ENCODE measurements at regions not wholly inside any gene's neighbourhood (a gene's known extent, or its start where the extent isn't known, plus 50 kb on each side); places are given as distances from the start of the nearest gene placed in this dataset.
"Not testable (repeated sequence)": the region's sequence is repeated elsewhere in the genome, so short reads cannot be mapped to it uniquely, and the experiment has no call there.

GRCh38 chr1:232123775-232124659, 497.4 kb downstream of the DISC1 start:
- Histone ChIP-seq H3K27ac (no peak overlapping the region), H3K36me3 (no peaks in the 10 kb centered on the region), H3K27me3 (no peaks in the 10 kb centered on the region), H3K4me3 (no peak overlapping the region), H3K9me3 (no peaks in the 10 kb centered on the region), H3K4me1 (no peaks in the 10 kb centered on the region)
- no peak for DNase-seq
- intact Hi-C loops (cut with DNase I; ENCODE audit: low total_unique reads) = no loop called here
- TF ChIP-seq CTCF (IDR thresholded peaks at IDR 0.05) = no peak

DNA sequence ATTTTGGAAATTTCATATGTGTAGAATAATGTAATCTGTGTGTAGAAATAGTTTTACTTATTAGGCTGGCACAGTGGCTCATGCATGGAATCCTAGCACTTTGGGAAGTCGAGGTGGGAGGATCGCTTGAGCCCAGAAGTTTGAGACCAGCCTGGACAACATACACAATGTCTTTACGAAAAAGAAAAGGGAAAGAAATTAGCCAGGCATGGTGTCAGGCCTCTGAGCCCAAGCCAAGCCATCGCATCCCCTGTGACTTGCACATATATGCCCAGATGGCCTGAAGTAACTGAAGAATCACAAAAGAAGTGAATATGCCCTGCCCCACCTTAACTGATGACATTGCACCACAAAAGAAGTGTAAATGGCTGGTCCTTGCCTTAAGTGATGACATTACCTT, 491.3 kb downstream of the DISC1 start:
- not testable (repeated sequence) for H3K9me3 ChIP-seq, H3K4me1 ChIP-seq, DNase-seq, H3K27me3 ChIP-seq, H3K36me3 ChIP-seq, H3K27ac ChIP-seq, H3K4me3 ChIP-seq
- intact Hi-C loops (cut with DNase I; ENCODE audit: low total_unique reads) = loop anchor here (10.0 kb wide), 1 partner anchor 1597 kb away; no protein-coding TSS in a partner anchor

DNA sequence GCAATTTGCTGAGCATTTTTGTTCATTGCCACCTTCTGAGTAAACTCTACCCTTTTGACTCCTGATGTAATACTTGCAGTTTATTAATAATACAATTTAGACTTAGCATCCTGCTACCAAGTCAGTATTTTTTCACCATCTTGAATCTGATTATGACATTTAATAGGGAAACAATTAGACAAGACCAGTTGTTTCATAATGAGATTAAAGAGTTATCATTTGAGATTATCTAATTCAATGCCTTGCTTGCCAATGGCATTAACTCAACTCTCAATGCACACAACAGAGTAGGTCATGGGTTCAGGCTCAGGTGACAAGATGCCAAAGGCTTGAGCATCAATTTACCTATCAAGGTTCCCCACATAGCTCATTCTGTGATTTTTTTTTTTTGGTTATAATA, 488.4 kb downstream of the DISC1 start:
- no peak for TF ChIP-seq CTCF (IDR thresholded peaks at IDR 0.05)
- no peaks in the 10 kb centered on the region for H3K27me3 ChIP-seq
- H3K27ac ChIP-seq = no peak overlapping the region
- no peaks in the 10 kb centered on the region for H3K36me3 ChIP-seq
- no peak overlapping the region for H3K4me3 ChIP-seq
- H3K9me3 ChIP-seq = no peaks in the 10 kb centered on the region
- DNase-seq = no peak
- intact Hi-C loops (cut with DNase I; ENCODE audit: low total_unique reads) = loop anchor here (10.0 kb wide), 1 partner anchor 1600 kb away; no protein-coding TSS in a partner anchor
- H3K4me1 ChIP-seq = peaks cover 0 to 18% (median 0%) of the 10 kb centered on the region in 4 donors

- no peak for TF ChIP-seq CTCF (IDR thresholded peaks at IDR 0.05)
- Histone ChIP-seq H3K27ac (no peak overlapping the region), H3K36me3 (no peaks in the 10 kb centered on the region), H3K9me3 (no peaks in the 10 kb centered on the region), H3K27me3 (no peaks in the 10 kb centered on the region), H3K4me1 (peaks cover 0 to 18% (median 0%) of the 10 kb centered on the region in 4 donors), H3K4me3 (no peak overlapping the region)
- intact Hi-C loops (cut with DNase I; ENCODE audit: low total_unique reads) = loop anchor here (10.0 kb wide), 1 partner anchor 1603 kb away; no protein-coding TSS in a partner anchor
- DNase-seq = no peak
Measured at GRCh38 chr1:232112076-232112475, 485.5 kb downstream of the DISC1 start.

DNA sequence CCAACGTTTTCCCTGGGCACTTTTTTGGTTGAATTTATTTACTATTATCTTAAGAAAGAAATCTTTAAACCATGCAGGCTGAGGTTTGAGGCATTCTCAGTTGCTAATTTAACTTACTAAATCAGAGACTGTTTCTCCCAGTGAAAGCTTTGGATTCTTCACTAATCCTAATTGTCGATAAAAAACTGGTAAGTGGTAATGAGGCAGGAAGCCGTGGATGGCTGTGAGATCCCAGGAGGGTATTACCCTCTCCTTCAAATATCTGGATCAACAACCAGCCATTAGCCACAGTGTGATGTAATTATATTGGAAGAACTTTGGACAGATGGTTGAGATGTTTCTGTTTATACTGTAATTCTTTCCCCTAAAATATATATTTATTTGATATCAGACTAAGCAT, 485.0 kb downstream of the DISC1 start:
- Histone ChIP-seq H3K27ac (no peak overlapping the region), H3K4me1 (peaks cover 0 to 18% (median 0%) of the 10 kb centered on the region in 4 donors), H3K9me3 (no peaks in the 10 kb centered on the region), H3K27me3 (no peaks in the 10 kb centered on the region), H3K36me3 (no peaks in the 10 kb centered on the region), H3K4me3 (no peak overlapping the region)
- TF ChIP-seq CTCF (IDR thresholded peaks at IDR 0.05) = no peak
- no peak for DNase-seq
- intact Hi-C loops (cut with DNase I; ENCODE audit: low total_unique reads) = loop anchor here (10.0 kb wide), 1 partner anchor 1603 kb away; no protein-coding TSS in a partner anchor

Data from tibial artery (tissue), 4 donors.